HCT116 (cell line): ENCODE measurements at regions not wholly inside any gene's neighbourhood (a gene's known extent, or its start where the extent isn't known, plus 50 kb on each side); places are given as distances from the start of the nearest gene placed in this dataset.
A peak's percentile ranks its signal among the peaks of the same experiment; 100 is the strongest.

Source experiments
- ATAC-seq: fragments of 200-7000 bp; cut with Tn5 transposase; 2 replicates; pipeline ENCODE4 v1.9.1; 2020; ENCODE audit warnings: mild to moderate bottlenecking, moderate library complexity
- BruUV-seq: library from RNA; stranded (reverse); fragments of 400-500 nt; replicated peaks from 2 replicates; lab custom pipeline; 2021; lab: Mats Ljungman, UMichigan
- CTCF ChIA-PET: fragments of 300-600 bp; sonication (Branson Sonifier 250); formaldehyde crosslinking; loops from one replicate; lab custom pipeline; 2021; ENCODE audit warnings: antibody characterized with exemption; lab: Charles Lee
- POLR2A ChIA-PET: fragments of 300-600, 350-600 bp; sonication (Branson Sonifier 250); formaldehyde crosslinking; loops from one replicate; lab custom pipeline; 2021; ENCODE audit warnings: antibody characterized with exemption; lab: Charles Lee
- RAD21 ChIA-PET, 2 experiments: fragments of 300-600 bp; sonication (Branson Sonifier 250); formaldehyde crosslinking; loops; one replicate each; lab custom pipeline; 2023; ENCODE audit warnings: low total read pairs in 2 of 2; ENCODE audit not compliant: uncharacterized antibody in 2 of 2, unreplicated experiment in 2 of 2, low non-redundant PET in 1 of 2; lab: Charles Lee
- DNase-seq: peaks from one replicate; pipeline ENCODE4 v3.0.0-alpha.2; 2010; ENCODE audit warnings: low read depth, low spot score
- H2AFZ ChIP-seq: fragments of 200-600 bp; shearing (Covaris generic), sonication (generic); 2 replicates; pipeline ENCODE4 v1.6.1; 2017; ENCODE audit warnings: low read depth, mixed run types, mixed read lengths, antibody characterized with exemption, low read length; ENCODE audit not compliant: poor library complexity, severe bottlenecking
- H3K27ac ChIP-seq: 2 replicates; pipeline ENCODE4 v1.5.1; 2012; ENCODE audit warnings: low read depth, low read length
- H3K27me3 ChIP-seq: fragments of 200-600 bp; sonication (generic); 2 replicates; pipeline ENCODE4 v1.6.1; 2016; ENCODE audit warnings: mixed run types, low read length, mixed read lengths; ENCODE audit not compliant: insufficient read depth
- H3K36me3 ChIP-seq, 2 experiments: fragments of 200-500 bp in 1 of 2; fragments of 200-600 bp in 1 of 2; sonication (Bioruptor generic) in 1 of 2; sonication (generic) in 1 of 2; 2 replicates each; pipeline versions ENCODE4 v1.5.1 to v1.6.1; 2014 to 2016; ENCODE audit warnings: low read length in 2 of 2, inconsistent platforms in 1 of 2, mixed read lengths in 1 of 2, mixed run types in 1 of 2; ENCODE audit not compliant: insufficient read depth in 2 of 2, control insufficient read depth in 1 of 2
- H3K4me1 ChIP-seq, 2 experiments: fragments of 200-600 bp in 1 of 2; sonication (generic) in 1 of 2; 2 replicates each; pipeline versions ENCODE4 v1.5.1 to v1.6.1; 2012 to 2017; ENCODE audit warnings: low read length in 2 of 2, inconsistent platforms in 1 of 2, mild to moderate bottlenecking in 1 of 2, mixed read lengths in 1 of 2, mixed run types in 1 of 2, moderate library complexity in 1 of 2; ENCODE audit not compliant: insufficient read depth in 2 of 2, control insufficient read depth in 1 of 2
- H3K4me2 ChIP-seq: fragments of 200-600 bp; sonication (generic); 2 replicates; pipeline ENCODE4 v1.6.1; 2017; ENCODE audit warnings: mixed run types, low read length, mixed read lengths
- H3K4me3 ChIP-seq, 2 experiments: fragments of 200-600 bp in 1 of 2; sonication (generic) in 1 of 2; replicated peaks in 1 of 2; 2 replicates each; pipeline ENCODE4 v1.5.1; 2011 to 2016; ENCODE audit warnings: low read length in 2 of 2, control low read depth in 1 of 2, low read depth in 1 of 2, mild to moderate bottlenecking in 1 of 2, mixed read lengths in 1 of 2, mixed run types in 1 of 2
- H3K79me2 ChIP-seq: fragments of 200-600 bp; sonication (generic); 2 replicates; pipeline ENCODE4 v1.6.1; 2017; ENCODE audit warnings: mild to moderate bottlenecking, mixed run types, low read length, moderate library complexity, mixed read lengths; ENCODE audit not compliant: insufficient read depth
- H3K9ac ChIP-seq: fragments of 200-600 bp; sonication (generic); 2 replicates; pipeline ENCODE4 v1.6.1; 2016; ENCODE audit warnings: low read length, mixed read lengths
- H3K9me2 ChIP-seq: fragments of 200-600 bp; sonication (generic), shearing (Covaris generic); 2 replicates; pipeline ENCODE4 v1.6.1; 2017; ENCODE audit warnings: mixed run types, mild to moderate bottlenecking, moderate library complexity; ENCODE audit not compliant: insufficient read depth
- H3K9me3 ChIP-seq, 2 experiments: fragments of 200-500 bp in 1 of 2; fragments of 200-600 bp in 1 of 2; sonication (Bioruptor generic) in 1 of 2; sonication (generic) in 1 of 2; 2 replicates each; pipeline ENCODE4 v1.6.1; 2014 to 2017; ENCODE audit warnings: low read length in 2 of 2, mixed read lengths in 2 of 2, inconsistent platforms in 1 of 2, low read depth in 1 of 2, mild to moderate bottlenecking in 1 of 2, mixed run types in 1 of 2, moderate library complexity in 1 of 2; ENCODE audit not compliant: control insufficient read depth in 1 of 2, insufficient read depth in 1 of 2
- H4K20me1 ChIP-seq: fragments of 200-600 bp; sonication (generic), shearing (Covaris generic); 2 replicates; pipeline ENCODE4 v1.6.1; 2017; ENCODE audit warnings: mixed run types, mild to moderate bottlenecking, moderate library complexity; ENCODE audit not compliant: insufficient read depth
- ATF3 ChIP-seq: IDR thresholded peaks from 2 replicates; pipeline ENCODE4 v1.6.1; 2012
- CBX3 ChIP-seq: IDR thresholded peaks from 2 replicates; pipeline ENCODE4 v1.6.1; 2012; ENCODE audit warnings: low read depth
- CTCF ChIP-seq, 3 experiments: fragments of 200-600 bp in 1 of 3; sonication (generic) in 1 of 3; IDR thresholded peaks in 2 of 3; conservative IDR thresholded peaks in 1 of 3; 2 replicates each; pipeline ENCODE4 v1.5.1; 2012 to 2017; ENCODE audit warnings: low read depth in 2 of 3, low read length in 2 of 3, antibody characterized with exemption in 1 of 3, borderline replicate concordance in 1 of 3, control low read depth in 1 of 3, mild to moderate bottlenecking in 1 of 3, mixed read lengths in 1 of 3, mixed run types in 1 of 3, moderate library complexity in 1 of 3; ENCODE audit not compliant: insufficient read depth in 1 of 3
- EGR1 ChIP-seq: IDR thresholded peaks from 2 replicates; pipeline ENCODE4 v1.6.1; 2012; ENCODE audit warnings: low read depth
- ELF1 ChIP-seq: IDR thresholded peaks from 2 replicates; pipeline ENCODE4 v1.6.1; 2012; ENCODE audit warnings: low read depth, borderline replicate concordance
- FOSL1 ChIP-seq: IDR thresholded peaks from 2 replicates; pipeline ENCODE4 v1.6.1; 2012; ENCODE audit warnings: low read depth
- POLR2A ChIP-seq: IDR thresholded peaks from 2 replicates; pipeline ENCODE4 v1.7.0; 2011; ENCODE audit warnings: borderline replicate concordance; ENCODE audit not compliant: insufficient read depth, insufficient read length; ENCODE audit errors: extremely low read depth
- RAD21 ChIP-seq: IDR thresholded peaks from 2 replicates; pipeline ENCODE4 v1.6.1; 2012; ENCODE audit warnings: low read depth, mild to moderate bottlenecking
- SIN3A ChIP-seq: IDR thresholded peaks from 2 replicates; pipeline ENCODE4 v1.6.1; 2012; ENCODE audit warnings: low read depth
- SP1 ChIP-seq: IDR thresholded peaks from 2 replicates; pipeline ENCODE4 v1.6.1; 2012; ENCODE audit warnings: low read depth
- ZBTB33 ChIP-seq: IDR thresholded peaks from 2 replicates; pipeline ENCODE4 v1.6.1; 2011; ENCODE audit warnings: mild to moderate bottlenecking, low read length, moderate library complexity; ENCODE audit not compliant: insufficient replicate concordance; ENCODE audit errors: extremely low read depth
- ZFX ChIP-seq: fragments of 450-650 bp; IDR thresholded peaks from 2 replicates; pipeline ENCODE4 v1.6.1; 2017
- ZNF274 ChIP-seq: fragments of 200-500 bp; sonication (Bioruptor generic); IDR thresholded peaks from 2 replicates; pipeline ENCODE4 v1.6.1; 2014; ENCODE audit warnings: mild to moderate bottlenecking, low read depth, low read length, inconsistent platforms
- intact Hi-C: fragments of 100-400 bp; cut with micrococcal nuclease; formaldehyde crosslinking; loops from 2 replicates; pipeline ENCODE4 v1.10.0; 2022

GRCh38 chr7:148485618-148486017 lies 104.9 kb upstream of the C7orf33 start:
- H3K36me3 ChIP-seq, result no peaks in the 10 kb centered on the region
- intact Hi-C loops, result loop anchor here (5.0 kb wide), 1 partner anchor 228 kb away; no protein-coding TSS in a partner anchor
- no peak overlapping the region for H2AFZ ChIP-seq
- peaks cover 4% of the 10 kb centered on the region; the same call in 1 of the 2 replicates for H3K27me3 ChIP-seq
- no peaks in the 10 kb centered on the region for H4K20me1 ChIP-seq
- no peak for ATAC-seq
- H3K9me2 ChIP-seq, result no peaks in the 10 kb centered on the region
- no peak overlapping the region for H3K4me3 ChIP-seq
- ChIA-PET RAD21 (interaction anchor here (0.6 to 1.9 kb wide), 2 partner anchors 15 to 220 kb away, joined by 3 to 9 read pairs; no protein-coding TSS in a partner anchor), POLR2A (interaction anchor here (1.0 kb wide), 1 partner anchor 221 kb away, joined by 3 read pairs; no protein-coding TSS in a partner anchor), CTCF (interaction anchor here (0.6 to 2.3 kb wide), 3 partner anchors 219 to 223 kb away, joined by 3 to 21 read pairs (median 5); no protein-coding TSS in a partner anchor)
- no peak overlapping the region for H3K4me2 ChIP-seq
- no peaks in the 10 kb centered on the region for H3K9me3 ChIP-seq
- no TSS peak for BruUV-seq
- no peaks in the 10 kb centered on the region for H3K4me1 ChIP-seq
- DNase-seq, result no peak
- 0 out of 6 replicates have a peak, but pooled peaks of 2 of the 3 experiments have one; percentile 8 to 17 for TF ChIP-seq CTCF (IDR thresholded peaks at IDR 0.05 in 2 of 3, conservative IDR thresholded peaks at IDR 0.05 in 1 of 3; ENCODE audit: borderline replicate concordance in 1 of 3, insufficient read depth in 1 of 3, low read depth in 2 of 3, low read length in 2 of 3)
- no peak for TF ChIP-seq SP1
- TF ChIP-seq RAD21, result peak; percentile 45
- H3K9ac ChIP-seq, result no peak overlapping the region
- H3K27ac ChIP-seq, result no peak overlapping the region
- no peaks in the 10 kb centered on the region for H3K79me2 ChIP-seq

- POLR2A ChIA-PET, result no interaction called here
- Histone ChIP-seq H3K9me3 (no peaks in the 10 kb centered on the region), H3K9ac (no peak overlapping the region), H3K27ac (no peak overlapping the region), H3K79me2 (no peaks in the 10 kb centered on the region), H3K4me1 (no peaks in the 10 kb centered on the region), H3K4me3 (no peak overlapping the region), H3K27me3 (peaks cover 4% of the 10 kb centered on the region; the same call in 1 of the 2 replicates), H3K9me2 (no peaks in the 10 kb centered on the region), H3K36me3 (no peaks in the 10 kb centered on the region), H3K4me2 (no peak overlapping the region), H4K20me1 (no peaks in the 10 kb centered on the region), H2AFZ (no peak overlapping the region)
- CTCF ChIA-PET, result interaction anchor here (0.7 to 1.9 kb wide), 2 partner anchors 14 to 224 kb away, joined by 3 to 5 read pairs; no protein-coding TSS in a partner anchor
- RAD21 ChIA-PET, result interaction anchor here in 1 of 2 experiments (1.9 kb wide), 1 partner anchor 222 kb away, joined by 9 read pairs; no protein-coding TSS in a partner anchor
- ATAC-seq (no peak), DNase-seq (no peak)
- no TSS peak for BruUV-seq
- intact Hi-C loops, result loop anchor here (5.0 kb wide), 1 partner anchor 230 kb away; no protein-coding TSS in a partner anchor
- TF ChIP-seq ZNF274 (no peak), ZFX (no peak), FOSL1 (no peak), ELF1 (no peak), ATF3 (no peak), SIN3A (no peak), CBX3 (no peak), POLR2A (no peak), CTCF (IDR thresholded peaks at IDR 0.05 in 2 of 3, conservative IDR thresholded peaks at IDR 0.05 in 1 of 3; ENCODE audit: borderline replicate concordance in 1 of 3, insufficient read depth in 1 of 3, low read depth in 2 of 3, low read length in 2 of 3) (no peak), EGR1 (no peak), RAD21 (no peak), ZBTB33 (no peak)
These were observed 103.6 kb upstream of the C7orf33 start for GRCh38 chr7:148486937-148487336.
